GM23338 (cell line): ENCODE measurements at regions not wholly inside any gene's neighbourhood (a gene's known extent, or its start where the extent isn't known, plus 50 kb on each side); places are given as distances from the start of the nearest gene placed in this dataset.

ENCODE experiments used
- ATAC-seq: fragments of 200-7000 bp; cut with Tn5 transposase; 3 replicates; pipeline ENCODE4 v1.9.1; 2020
- DNase-seq: peaks from one replicate; pipeline ENCODE4 v3.0.0-alpha.2; 2015; ENCODE audit warnings: low spot score
- H2AFZ ChIP-seq: fragments of 200-600 bp; sonication (generic); 2 replicates; pipeline ENCODE4 v1.8.0; 2016; ENCODE audit warnings: antibody characterized with exemption, mild to moderate bottlenecking, moderate library complexity
- H3F3A ChIP-seq: fragments of 200-600 bp; sonication (generic); replicated peaks from 2 replicates; pipeline ENCODE4 v1.8.0; 2017; ENCODE audit warnings: antibody characterized with exemption, mixed run types, low read depth
- H3K27ac ChIP-seq: fragments of 200-600 bp; sonication (generic); 2 replicates; pipeline ENCODE4 v1.6.1; 2016; ENCODE audit warnings: low read depth
- H3K27me3 ChIP-seq: fragments of 200-600 bp; sonication (generic); 2 replicates; pipeline ENCODE4 v1.8.0; 2016; ENCODE audit warnings: mild to moderate bottlenecking, mixed run types, moderate library complexity; ENCODE audit not compliant: insufficient read depth
- H3K36me3 ChIP-seq: fragments of 200-600 bp; sonication (generic); 2 replicates; pipeline ENCODE4 v1.8.0; 2016; ENCODE audit warnings: mild to moderate bottlenecking; ENCODE audit not compliant: insufficient read depth
- H3K4me1 ChIP-seq: fragments of 200-600 bp; sonication (generic); 2 replicates; pipeline ENCODE4 v1.8.0; 2016; ENCODE audit warnings: mild to moderate bottlenecking, moderate library complexity; ENCODE audit not compliant: insufficient read depth
- H3K4me2 ChIP-seq: fragments of 200-600 bp; sonication (generic); 2 replicates; pipeline ENCODE4 v1.7.1; 2017; ENCODE audit warnings: mixed run types
- H3K4me3 ChIP-seq: fragments of 200-600 bp; sonication (generic); 2 replicates; pipeline ENCODE4 v1.6.1; 2016; ENCODE audit warnings: mixed run types
- H3K79me2 ChIP-seq: fragments of 200-600 bp; sonication (generic); replicated peaks from 2 replicates; pipeline ENCODE4 v1.8.0; 2017; ENCODE audit warnings: mild to moderate bottlenecking; ENCODE audit not compliant: insufficient read depth
- H3K9me2 ChIP-seq: fragments of 200-600 bp; sonication (generic); 2 replicates; pipeline ENCODE4 v1.8.0; 2017; ENCODE audit not compliant: insufficient read depth
- H4K20me1 ChIP-seq: fragments of 200-600 bp; sonication (generic); replicated peaks from 2 replicates; pipeline ENCODE4 v1.8.0; 2017; ENCODE audit warnings: mild to moderate bottlenecking; ENCODE audit not compliant: insufficient read depth
- H3K27ac Mint-ChIP-seq: 2 replicates; pipeline ENCODE4 v1.8.0; 2020; ENCODE audit warnings: inconsistent platforms, mild to moderate bottlenecking, moderate library complexity, mixed read lengths
- H3K27me3 Mint-ChIP-seq: 3 replicates; pipeline ENCODE4 v1.8.0; 2022; ENCODE audit warnings: low read depth, mild to moderate bottlenecking, moderate library complexity, mixed read lengths, inconsistent platforms; ENCODE audit not compliant: insufficient read depth, poor library complexity
- H3K36me3 Mint-ChIP-seq: 3 replicates; pipeline ENCODE4 v1.8.0; 2021; ENCODE audit warnings: low read depth, mild to moderate bottlenecking, inconsistent platforms, moderate library complexity, mixed read lengths
- H3K4me1 Mint-ChIP-seq: 3 replicates; pipeline ENCODE4 v1.8.0; 2020; ENCODE audit warnings: mild to moderate bottlenecking, inconsistent platforms, mixed read lengths
- H3K4me3 Mint-ChIP-seq: 3 replicates; pipeline ENCODE4 v1.8.0; 2021; ENCODE audit warnings: moderate library complexity, mild to moderate bottlenecking, inconsistent platforms, mixed read lengths
- H3K9me3 Mint-ChIP-seq: 3 replicates; pipeline ENCODE4 v1.8.0; 2020; ENCODE audit warnings: moderate library complexity, mild to moderate bottlenecking, inconsistent platforms, mixed read lengths
- CREB1 ChIP-seq: fragments of 250-450 bp; sonication (Bioruptor Pico); IDR thresholded peaks from 2 replicates; pipeline ENCODE4 v1.5.0; 2020; ENCODE audit warnings: low read depth, mild to moderate bottlenecking, moderate library complexity
- CTCF ChIP-seq, 2 experiments: fragments of 200-600 bp in 1 of 2; sonication (generic) in 1 of 2; conservative IDR thresholded peaks; 2 replicates each; pipeline versions ENCODE4 v1.5.1 to v1.6.1; 2016 to 2017; ENCODE audit warnings: antibody characterized with exemption in 2 of 2, low read depth in 2 of 2, mild to moderate bottlenecking in 2 of 2, moderate library complexity in 1 of 2
- EZH2 ChIP-seq: fragments of 200-600 bp; sonication (generic); IDR thresholded peaks from one replicate; pipeline ENCODE4 v1.8.0; 2017; ENCODE audit warnings: antibody characterized with exemption, mild to moderate bottlenecking, low read depth; ENCODE audit not compliant: unreplicated experiment
- EZH2phosphoT487 ChIP-seq: fragments of 200-600 bp; sonication (generic); IDR thresholded peaks from one replicate; pipeline ENCODE4 v1.8.1; 2018; ENCODE audit warnings: antibody characterized with exemption; ENCODE audit not compliant: unreplicated experiment
- JUNB ChIP-seq: IDR thresholded peaks from one replicate; pipeline ENCODE4 v1.6.1; 2016; ENCODE audit warnings: antibody characterized with exemption; ENCODE audit not compliant: unreplicated experiment
- NANOG ChIP-seq: IDR thresholded peaks from 2 replicates; pipeline ENCODE4 v1.6.1; 2016; ENCODE audit warnings: antibody characterized with exemption, borderline replicate concordance
- POLR2AphosphoS5 ChIP-seq: IDR thresholded peaks from 2 replicates; pipeline ENCODE4 v1.6.1; 2016; ENCODE audit warnings: antibody characterized with exemption, low read depth
- REST ChIP-seq: IDR thresholded peaks from one replicate; pipeline ENCODE4 v1.6.1; 2018; ENCODE audit warnings: antibody characterized with exemption; ENCODE audit not compliant: unreplicated experiment
- STAT1 ChIP-seq: IDR thresholded peaks from one replicate; pipeline ENCODE4 v1.6.1; 2016; ENCODE audit warnings: antibody characterized with exemption; ENCODE audit not compliant: unreplicated experiment
- ZNF114 ChIP-seq: fragments of 250-450 bp; sonication (Bioruptor Pico); IDR thresholded peaks from 2 replicates; pipeline ENCODE4 v1.5.0; 2020; ENCODE audit warnings: mild to moderate bottlenecking, moderate library complexity
- ZNF462 ChIP-seq: fragments of 250-450 bp; sonication (Bioruptor Pico); IDR thresholded peaks from 2 replicates; pipeline ENCODE4 v1.5.0; 2020; ENCODE audit warnings: mild to moderate bottlenecking, moderate library complexity

- H3K27me3 ChIP-seq = no peaks in the 10 kb centered on the region
- no peaks in the 10 kb centered on the region for H3K79me2 ChIP-seq
- no peak overlapping the region for H3K4me3 ChIP-seq
- Mint-ChIP-seq H3K4me1 (peaks cover 8% of the 10 kb centered on the region; the same call in 2 of the 3 replicates), H3K36me3 (no peaks in the 10 kb centered on the region), H3K4me3 (no peak overlapping the region), H3K27ac (no peak overlapping the region; the same call in 1 of the 2 replicates), H3K9me3 (no peaks in the 10 kb centered on the region), H3K27me3 (no peaks in the 10 kb centered on the region)
- ATAC-seq (no peak), DNase-seq (no peak)
- H3K4me2 ChIP-seq = no peak overlapping the region
- TF ChIP-seq CREB1 (CRISPR knock-in tag) = no peak
- TF ChIP-seq EZH2 = no peak
- no peak for TF ChIP-seq JUNB
- TF ChIP-seq CTCF (conservative IDR thresholded peaks at IDR 0.05; ENCODE audit: low read depth in 2 of 2) = no peak
- TF ChIP-seq ZNF114 (CRISPR knock-in tag) = no peak
- no peak for TF ChIP-seq POLR2AphosphoS5
- no peak for TF ChIP-seq STAT1
- no peak for TF ChIP-seq NANOG
- no peak for TF ChIP-seq REST
- TF ChIP-seq EZH2phosphoT487 = no peak
- H2AFZ ChIP-seq = no peak overlapping the region; the same call in 1 of the 2 replicates
- H3F3A ChIP-seq = no peaks in the 10 kb centered on the region
- no peaks in the 10 kb centered on the region for H3K36me3 ChIP-seq
- H3K27ac ChIP-seq = no peak overlapping the region
- H3K9me2 ChIP-seq = no peaks in the 10 kb centered on the region
- H3K4me1 ChIP-seq = peaks cover 4% of the 10 kb centered on the region; the same call in 1 of the 2 replicates
- H4K20me1 ChIP-seq = no peaks in the 10 kb centered on the region
Observed at GRCh38 chr1:195202241-195202640, 1406.0 kb downstream of the KCNT2 start.

- Histone ChIP-seq H3K4me1 (peaks cover 5% of the 10 kb centered on the region; the same call in 1 of the 2 replicates), H3K79me2 (no peaks in the 10 kb centered on the region), H3F3A (no peaks in the 10 kb centered on the region), H3K27ac (no peak overlapping the region), H2AFZ (0 out of 2 replicates have a peak overlapping the region, but pooled peaks have one; percentile 30), H3K36me3 (no peaks in the 10 kb centered on the region), H3K4me2 (no peak overlapping the region), H3K4me3 (no peak overlapping the region), H4K20me1 (no peaks in the 10 kb centered on the region), H3K9me2 (no peaks in the 10 kb centered on the region), H3K27me3 (no peaks in the 10 kb centered on the region)
- Mint-ChIP-seq H3K4me3 (no peak overlapping the region), H3K36me3 (no peaks in the 10 kb centered on the region), H3K27me3 (no peaks in the 10 kb centered on the region), H3K27ac (0 out of 2 replicates have a peak overlapping the region, but pooled peaks have one; percentile 70), H3K4me1 (peaks cover 10% of the 10 kb centered on the region; the same call in 2 of the 3 replicates), H3K9me3 (no peaks in the 10 kb centered on the region)
- DNase-seq (no peak), ATAC-seq (no peak)
- no peak for TF ChIP-seq ZNF462 (CRISPR knock-in tag)
Observed at GRCh38 chr1:195200772-195201171, 1407.5 kb downstream of the KCNT2 start.
